HG03520 (cell line): ENCODE measurements at regions not wholly inside any gene's neighbourhood (a gene's known extent, or its start where the extent isn't known, plus 50 kb on each side); places are given as distances from the start of the nearest gene placed in this dataset.
"Not testable (repeated sequence)": the region's sequence is repeated elsewhere in the genome, so short reads cannot be mapped to it uniquely, and the experiment has no call there.

ENCODE experiments used
- ATAC-seq: cut with Tn5 transposase; IDR thresholded peaks from one replicate; pipeline ENCODE4 v1.9.1; 2021; ENCODE audit warnings: mild to moderate bottlenecking, moderate library complexity; ENCODE audit not compliant: unreplicated experiment

DNA sequence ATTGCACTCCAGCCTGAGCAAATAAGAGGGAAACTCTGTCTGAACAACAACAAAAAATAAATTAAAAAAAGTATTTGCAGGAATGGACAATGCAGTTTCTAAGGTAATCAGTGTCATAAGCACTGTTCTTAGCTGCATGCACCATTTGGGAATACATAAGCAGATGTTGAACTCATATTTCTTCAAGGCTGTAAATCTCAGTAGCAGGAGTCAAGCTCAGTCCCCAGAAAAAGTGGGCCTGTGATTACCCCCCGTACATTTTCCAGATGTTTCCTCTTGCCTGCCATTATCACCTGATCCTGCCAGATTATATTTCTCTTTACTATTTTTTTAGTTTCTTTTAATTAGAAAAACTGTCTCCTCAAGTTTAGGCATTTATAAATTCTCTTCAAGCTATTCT lies 667.6 kb upstream of the ANKRD30A start:
- no peak for ATAC-seq

DNA sequence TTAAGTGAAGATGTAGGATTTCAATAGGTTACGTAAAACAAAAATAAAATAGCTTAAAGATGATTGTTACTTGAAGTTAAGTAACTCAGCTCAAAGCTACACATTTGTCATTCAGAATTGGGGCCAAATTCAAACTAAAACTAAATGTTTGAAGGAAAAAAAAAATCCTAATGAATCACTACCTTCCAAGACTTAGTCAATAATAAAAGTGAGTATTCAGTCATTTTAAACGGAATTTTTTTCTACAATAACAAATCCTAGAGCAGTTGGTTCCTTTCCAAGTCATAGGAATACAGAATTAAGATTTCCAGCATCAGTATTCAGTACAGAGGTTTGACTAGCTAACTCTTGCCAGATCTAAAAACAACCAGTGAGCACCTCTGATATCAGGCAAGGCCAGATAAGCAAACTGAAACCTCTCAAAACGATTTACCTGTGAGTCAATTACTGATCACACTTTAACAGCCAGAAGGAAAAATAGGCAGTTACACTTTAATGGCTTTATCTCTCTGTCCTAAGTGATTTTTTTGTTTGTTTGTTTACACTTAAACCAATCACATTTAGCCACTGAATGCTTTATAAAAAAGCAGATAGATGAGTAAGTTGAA lies 669.8 kb upstream of the ANKRD30A start:
- ATAC-seq, result no peak

DNA sequence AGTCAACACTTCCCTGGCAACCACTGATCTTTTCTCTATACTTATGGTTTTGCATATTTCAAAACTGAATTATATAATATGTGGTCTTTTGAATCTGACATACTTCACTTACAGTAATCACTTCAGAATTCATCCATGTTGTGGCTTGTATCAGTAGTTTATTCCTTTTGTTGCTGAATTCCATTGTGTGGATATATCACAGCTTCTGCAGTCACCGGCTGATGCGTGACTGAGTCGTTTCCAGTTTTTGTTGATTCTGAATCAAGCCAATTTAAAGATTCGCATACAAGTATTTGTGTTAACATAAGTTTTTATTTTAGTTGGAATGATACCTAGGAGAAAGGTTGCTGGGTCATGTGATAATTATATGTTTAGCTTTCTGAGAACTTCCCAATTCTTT lies 672.5 kb upstream of the ANKRD30A start:
- ATAC-seq, result no peak

DNA sequence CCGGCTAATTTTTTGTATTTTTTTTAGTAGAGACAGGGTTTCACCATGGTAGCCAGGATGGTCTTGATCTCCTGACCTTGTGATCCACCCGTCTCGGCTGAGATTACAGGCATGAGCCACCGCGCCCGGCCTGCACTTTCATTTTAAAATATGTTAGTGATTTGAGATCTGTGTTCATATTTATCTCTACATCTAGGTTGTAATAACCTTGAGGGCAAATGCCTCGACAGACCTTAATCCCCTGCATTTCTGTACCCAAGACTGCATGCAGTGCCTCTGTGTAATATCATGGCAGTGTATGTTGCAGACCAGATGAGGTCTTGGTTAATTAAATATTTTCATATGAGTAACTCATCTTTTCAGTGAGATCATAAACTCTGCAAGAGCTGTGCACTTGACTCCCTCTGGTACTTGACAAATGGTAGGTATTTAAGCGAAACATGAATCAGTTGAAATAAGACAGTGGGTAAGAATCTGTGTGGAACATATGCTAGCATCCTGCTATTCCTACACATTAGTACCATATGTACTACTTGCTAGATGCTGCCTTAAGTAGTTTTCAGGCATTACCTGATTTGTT lies 673.9 kb upstream of the ANKRD30A start:
- ATAC-seq, result no peak

DNA sequence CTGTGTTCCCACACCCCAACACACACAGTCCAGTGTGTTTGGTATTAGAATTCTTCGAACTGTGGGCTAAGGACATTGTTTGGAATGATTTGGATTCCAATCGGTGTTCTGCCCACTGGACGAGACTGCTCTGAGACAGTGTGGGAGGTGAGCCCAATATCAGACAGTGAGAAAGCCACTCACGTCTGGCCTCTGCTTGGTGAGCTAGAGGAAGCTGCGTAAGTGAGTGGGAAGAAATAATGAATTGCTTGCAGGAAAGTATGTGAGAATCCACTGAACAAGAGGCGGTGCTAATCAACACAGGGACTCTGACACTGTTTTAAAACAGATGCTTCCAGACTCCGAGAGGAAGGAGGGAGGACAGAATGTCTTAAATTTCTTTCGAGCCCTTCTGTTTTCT lies 675.0 kb upstream of the ANKRD30A start:
- ATAC-seq, result no peak

DNA sequence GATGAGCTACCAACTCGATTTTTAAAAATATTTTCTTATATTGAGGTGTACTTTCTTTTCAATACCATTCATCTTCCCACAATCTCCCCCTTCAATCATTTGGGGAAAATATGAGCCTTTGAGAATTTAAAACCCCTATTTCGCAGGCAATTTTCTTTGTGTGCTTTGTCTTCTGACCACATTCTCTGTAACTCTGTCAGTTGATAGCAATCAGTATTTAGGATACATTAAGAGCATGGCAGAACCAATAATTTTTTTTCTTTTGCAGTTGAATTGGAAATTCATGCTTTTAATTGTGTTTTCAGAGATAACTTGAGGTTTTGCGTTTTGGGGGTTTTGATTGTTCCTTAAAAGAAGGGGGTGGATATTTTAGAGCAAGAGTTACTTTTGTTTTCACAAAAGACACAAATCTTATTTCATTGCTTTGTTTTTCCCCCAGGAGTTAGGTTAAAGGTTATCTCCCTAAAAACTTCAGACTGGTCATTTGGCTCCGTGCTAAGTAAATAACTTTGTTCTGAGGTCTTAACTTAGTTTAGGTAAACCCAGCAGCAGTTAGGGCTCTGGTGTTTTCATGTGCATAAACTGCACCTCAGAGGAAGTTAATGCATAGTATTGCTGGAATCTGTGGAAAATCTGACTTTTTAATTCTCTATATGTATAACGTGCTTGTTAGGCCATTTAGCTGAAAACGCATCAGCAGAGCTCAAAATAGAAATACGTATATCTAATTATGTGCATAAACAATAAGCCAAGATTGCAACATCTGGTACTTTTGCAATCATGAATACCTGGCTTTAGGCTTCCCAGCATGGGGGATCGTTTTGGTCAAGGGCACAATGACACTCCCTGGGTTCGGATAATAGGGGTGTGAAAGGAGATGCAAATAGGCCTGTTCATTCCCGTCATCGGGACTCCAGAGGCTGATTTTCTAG lies 676.4 kb upstream of the ANKRD30A start:
- no peak for ATAC-seq

DNA sequence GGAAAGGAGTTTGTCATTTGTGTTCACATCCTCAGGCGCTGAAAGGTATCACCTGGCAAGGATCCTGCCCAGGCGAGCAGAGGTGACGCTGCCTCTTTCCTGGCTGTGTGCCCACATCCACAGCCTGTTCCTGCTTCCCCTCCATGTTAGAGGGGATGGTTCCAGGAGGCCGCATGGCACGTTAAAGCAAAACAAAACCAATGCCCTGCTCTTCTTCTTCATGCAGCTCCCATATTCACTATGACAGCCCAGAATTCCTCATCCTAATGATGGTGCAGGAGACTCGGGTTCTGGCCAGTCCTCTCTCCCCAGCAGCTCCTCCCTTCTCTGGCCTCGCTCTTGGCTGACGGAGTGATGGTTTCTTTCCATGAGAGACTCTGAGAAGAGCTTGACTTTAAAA lies 678.5 kb upstream of the ANKRD30A start:
- ATAC-seq, result no peak

DNA sequence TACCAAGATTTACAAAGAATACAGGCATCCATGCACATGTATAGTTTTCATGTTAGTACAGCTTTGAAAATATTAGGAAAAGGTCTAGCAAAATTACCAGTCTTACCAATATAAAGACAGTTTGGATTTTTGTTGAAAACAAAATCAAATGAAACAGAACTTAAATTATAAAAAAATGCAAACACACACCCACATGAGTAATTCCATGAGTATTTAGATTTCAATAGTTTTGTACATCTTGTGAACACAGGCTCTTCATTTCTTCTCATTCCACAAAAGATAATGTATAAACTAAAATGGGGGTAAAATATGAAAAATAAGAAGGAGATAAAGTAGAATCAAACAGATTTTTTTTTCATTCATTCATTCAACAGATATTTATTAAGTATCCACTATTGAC lies 682.2 kb upstream of the ANKRD30A start:
- ATAC-seq, result no peak

DNA sequence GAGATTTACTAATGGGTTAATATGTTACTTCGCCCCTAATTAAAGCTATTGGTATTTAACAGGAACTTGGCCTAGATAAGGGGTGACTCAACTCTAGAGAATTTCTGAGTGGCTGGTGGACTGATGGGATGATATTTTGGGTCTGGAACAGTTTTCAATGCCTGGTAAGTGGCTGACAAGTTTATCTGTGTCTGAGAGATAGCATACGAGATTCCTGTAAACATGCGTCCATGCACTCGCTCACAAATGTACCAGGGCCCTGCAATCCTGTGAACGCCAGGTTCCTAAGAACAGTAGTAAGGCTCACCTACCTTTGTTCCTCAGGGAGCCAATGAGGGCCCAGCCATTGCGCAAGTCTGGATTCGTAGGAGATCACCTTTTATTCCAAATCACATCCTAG lies 683.8 kb upstream of the ANKRD30A start:
- no peak for ATAC-seq

DNA sequence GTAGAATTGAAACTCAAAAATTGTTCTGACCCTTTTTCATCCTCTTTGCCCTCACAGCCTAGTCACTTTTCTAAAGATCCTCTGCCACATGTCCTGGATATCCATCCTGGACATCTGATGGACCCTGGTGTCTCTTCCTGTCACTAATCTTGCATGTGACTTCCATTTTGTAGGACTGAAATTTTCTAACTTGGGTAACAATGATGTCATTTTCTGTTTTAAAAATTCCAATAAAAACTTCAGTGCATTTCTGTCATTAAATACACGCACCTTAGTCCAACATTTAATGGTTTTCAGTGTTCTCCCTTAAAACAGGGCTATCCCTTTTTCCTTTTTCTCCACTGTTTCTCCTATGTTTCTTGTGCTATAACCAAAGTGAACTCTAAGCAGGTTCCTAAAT lies 684.9 kb upstream of the ANKRD30A start:
- no peak for ATAC-seq

DNA sequence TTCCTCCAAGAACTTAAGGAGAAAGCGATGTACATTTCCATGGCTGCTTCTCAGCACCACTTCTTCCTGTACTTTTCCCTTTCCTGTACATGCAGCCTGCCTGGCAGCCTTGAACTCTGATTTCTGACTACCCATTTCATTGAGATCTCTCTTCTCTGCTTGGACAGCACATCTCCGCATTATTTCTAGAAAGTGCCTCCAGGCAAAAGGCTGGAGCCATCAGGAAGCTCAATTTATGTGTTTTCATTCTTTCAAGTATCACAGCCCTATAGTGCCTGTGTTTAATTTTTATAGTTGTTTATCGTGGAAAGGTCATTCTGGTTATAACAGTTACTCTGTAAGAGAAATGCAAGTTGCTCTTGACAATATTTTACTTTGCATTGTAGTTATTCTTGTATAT lies 688.0 kb upstream of the ANKRD30A start:
- no peak for ATAC-seq

DNA sequence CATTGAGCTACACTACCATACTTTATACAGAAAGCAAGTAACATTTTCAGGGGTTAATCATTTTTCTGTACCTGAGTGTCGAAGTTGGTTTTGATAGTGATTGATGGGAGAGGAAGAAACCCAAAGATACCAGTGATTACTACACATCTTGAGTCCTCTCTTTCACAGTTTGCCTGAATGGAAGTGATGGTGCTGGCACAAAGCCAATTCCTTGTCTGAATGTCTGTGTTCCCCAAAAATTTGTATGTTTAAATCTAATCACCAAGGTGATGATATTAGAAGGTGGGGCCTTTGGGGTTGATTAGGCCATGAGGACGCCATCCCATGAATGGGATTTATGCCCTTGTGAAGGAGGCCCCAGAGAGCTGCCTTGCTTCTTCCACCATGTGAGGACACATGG lies 696.9 kb upstream of the ANKRD30A start:
- ATAC-seq, result no peak

DNA sequence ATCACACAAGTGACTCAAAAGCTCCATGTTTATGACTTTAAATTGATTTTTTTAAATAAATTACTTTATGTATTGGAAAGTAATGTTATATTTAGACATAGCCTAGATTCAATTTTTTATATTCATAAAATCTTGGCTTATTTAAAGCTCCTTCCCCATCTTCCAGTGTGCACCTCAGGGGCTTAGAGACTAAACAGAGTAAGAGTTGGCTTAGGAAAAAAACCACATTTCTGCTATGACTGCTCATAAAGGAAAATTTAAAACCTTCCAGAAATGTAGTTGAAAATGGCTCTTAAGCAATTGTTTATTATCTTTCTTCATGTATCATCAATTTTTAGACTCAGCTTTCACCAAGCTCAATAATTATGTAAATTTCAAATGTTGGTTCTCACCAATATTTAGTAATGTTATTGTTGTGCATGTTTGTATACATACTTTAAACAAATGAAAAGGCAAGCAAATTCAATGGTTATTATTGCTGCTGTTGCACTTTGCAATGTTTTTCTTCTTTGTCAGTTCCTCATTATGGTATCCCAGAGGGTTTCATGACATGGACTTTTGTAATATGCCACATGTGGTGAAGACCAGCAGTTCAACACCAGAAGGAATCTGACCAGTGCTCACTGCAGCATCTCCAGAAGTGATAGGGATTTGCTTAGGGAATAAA lies 700.1 kb upstream of the ANKRD30A start:
- ATAC-seq, result no peak

DNA sequence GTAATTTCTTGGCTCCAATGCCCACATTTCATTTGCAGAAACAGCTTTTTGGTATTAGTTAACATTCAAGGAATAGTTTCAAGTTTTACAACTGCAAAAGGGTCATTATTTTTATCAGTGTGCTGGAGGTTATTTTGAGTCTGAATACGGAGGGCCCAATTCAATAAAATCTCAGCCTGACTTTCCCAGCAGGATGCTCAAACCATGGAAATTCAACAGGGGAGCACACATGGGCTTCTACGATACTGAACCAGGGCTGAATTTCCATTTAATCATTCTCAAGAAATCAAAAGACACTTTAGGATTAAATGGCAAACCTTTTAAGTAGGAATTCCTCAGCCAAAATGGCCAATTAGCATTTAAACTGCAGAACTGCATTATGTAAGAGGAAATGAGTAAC lies 700.9 kb upstream of the ANKRD30A start:
- no peak for ATAC-seq

DNA sequence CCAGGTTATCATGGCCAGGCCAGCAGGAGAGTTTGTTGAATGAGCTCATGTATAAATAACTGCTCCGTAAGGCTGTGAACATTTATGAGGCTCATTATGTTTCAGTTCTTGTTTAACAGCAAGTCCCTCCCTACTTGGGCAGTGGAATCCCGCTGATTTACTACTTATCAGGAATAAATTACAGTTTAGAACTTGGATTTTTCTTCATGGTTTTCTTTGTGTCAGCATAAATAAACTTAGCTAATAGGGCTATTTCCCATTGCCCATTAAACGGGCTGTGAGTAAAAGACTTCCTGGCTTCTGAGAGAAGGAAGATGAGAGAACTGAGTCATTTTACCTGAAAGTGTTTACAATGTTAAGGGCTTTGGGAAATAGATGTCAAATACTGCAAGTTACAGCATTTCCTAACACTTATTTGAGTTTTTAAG lies 701.6 kb upstream of the ANKRD30A start:
- ATAC-seq, result no peak

DNA sequence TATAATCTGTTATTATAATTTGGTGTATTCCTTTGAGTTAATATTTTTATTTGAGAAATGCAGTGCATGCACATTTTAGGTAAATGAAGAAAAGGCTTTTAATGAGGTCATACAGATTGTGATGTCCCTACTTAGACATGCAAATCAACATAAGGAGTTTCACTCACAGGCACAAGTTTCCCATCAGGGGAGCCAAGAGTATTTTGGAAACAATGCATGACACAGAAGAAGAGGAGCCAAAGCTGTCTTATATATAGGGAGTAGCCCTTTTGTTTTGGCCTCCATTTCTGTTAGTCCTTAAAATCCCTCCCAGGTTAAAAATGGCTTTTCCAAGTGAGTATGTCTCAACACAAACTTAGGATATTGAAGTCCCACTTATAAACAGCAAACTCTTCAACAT lies 703.4 kb upstream of the ANKRD30A start:
- no peak for ATAC-seq

DNA sequence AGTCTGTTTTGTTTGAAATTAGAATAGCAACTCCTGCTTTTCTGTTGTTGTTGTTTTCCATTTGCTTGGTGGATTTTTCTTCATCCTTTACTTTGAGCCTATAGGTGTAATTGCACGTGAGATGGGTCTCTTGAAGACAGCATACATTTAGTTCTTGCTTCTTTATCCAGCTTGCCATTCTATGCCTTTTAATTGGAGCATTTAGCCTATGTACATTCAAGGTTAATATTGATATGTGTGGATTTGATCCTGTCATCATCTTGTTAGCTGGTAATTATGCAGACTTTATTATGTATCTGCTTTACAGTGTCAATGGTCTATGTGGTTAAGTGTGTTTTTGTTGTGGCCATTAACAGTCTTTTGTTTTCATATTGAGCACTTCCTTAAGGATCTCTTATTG lies 708.9 kb upstream of the ANKRD30A start:
- no peak for ATAC-seq

DNA sequence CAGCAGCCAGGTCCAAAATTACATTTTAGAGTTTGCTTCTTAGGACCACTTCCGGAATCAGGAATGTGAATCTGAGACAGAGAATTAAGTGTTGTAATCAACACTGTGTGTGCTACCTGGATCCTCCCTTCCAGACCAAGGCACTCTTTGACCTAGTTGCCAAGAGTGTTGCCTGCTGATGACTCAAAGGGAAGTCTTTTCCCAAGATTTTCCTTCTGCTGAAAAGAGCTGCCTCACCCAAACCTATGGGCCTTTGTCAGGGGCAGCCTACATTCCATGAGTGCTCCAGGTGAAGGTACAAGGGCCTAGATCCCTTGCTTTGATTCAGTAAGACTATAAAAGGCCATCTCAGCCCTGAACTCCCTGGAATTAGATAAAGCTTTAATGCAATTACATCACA lies 712.5 kb upstream of the ANKRD30A start:
- ATAC-seq, result no peak

DNA sequence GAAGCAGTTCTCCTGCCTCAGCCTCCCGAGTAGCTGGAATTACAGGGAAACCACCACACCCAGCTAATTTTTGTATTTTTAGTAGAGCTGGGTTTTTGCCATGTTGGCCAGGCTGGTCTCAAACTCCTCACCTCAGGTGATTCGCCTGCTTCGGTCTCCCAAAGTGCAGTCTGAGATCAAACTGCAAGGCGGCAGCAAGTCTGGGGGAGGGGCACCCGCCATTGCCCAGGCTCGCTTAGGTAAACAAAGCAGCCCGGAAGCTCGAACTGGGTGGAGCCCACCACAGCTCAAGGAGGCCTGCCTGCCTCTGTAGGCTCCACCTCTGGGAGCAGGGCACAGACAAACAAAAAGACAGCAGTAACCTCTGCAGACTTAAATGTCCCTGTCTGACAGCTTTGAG lies 725.2 kb upstream of the ANKRD30A start:
- ATAC-seq, result not testable (repeated sequence)

DNA sequence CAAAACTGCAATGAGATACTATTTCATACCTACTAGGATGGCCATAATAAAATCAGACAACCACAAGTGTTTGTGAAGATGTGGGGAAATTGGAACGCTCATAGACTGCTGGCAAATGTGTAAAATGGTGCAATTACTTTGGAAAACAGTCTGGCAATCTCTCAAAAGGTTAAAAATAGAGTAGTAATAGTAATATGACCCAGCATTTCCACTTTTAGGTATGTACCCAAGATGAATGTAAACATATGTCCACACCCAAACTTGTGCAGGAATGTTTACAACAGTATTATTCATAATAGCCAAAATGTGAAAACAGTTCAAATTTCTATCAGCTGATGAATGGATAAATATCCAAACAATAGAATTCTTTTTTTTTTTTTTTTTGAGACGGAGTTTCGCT lies 731.6 kb upstream of the ANKRD30A start:
- ATAC-seq, result no peak

DNA sequence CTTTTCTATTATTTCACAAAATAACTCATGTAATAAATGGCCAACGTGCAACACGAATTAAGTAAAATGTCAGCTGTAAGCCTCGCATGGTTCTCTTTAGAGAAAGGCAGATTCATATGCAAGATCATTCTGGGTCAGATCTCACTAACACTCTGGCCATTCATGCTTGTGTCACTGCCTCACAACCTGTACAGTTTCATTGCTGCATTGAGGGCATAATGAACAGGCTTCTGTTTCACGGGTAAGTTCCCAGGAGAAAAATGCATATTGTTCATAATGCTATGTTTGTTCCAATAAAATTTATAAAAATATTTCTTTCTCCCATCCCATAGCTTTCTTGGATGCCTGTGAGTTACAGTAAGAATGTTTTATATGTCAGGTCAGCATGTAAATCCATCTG lies 734.0 kb upstream of the ANKRD30A start:
- no peak for ATAC-seq

DNA sequence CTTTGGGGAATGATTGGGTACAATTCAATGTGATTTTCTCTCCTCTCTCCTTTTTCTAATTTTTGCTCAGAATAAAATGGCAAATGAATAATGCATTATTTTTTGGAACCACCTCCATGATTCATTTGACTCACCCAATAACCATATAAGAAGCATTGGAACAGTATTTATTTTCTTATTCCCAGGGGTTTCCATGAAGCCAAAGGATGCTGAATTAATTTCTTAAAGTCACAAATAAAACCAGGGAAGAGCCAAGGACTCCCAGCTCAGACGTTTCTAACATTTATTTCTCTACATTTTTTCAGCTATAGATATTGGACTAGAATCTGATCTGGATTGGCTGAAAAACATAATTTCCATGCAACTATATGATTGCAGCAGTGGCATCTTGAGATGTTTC lies 735.2 kb upstream of the ANKRD30A start:
- ATAC-seq, result no peak
